GM20000 (cell line): ENCODE measurements at regions not wholly inside any gene's neighbourhood (a gene's known extent, or its start where the extent isn't known, plus 50 kb on each side); places are given as distances from the start of the nearest gene placed in this dataset.

ENCODE experiments used
- DNase-seq: peaks from one replicate; pipeline ENCODE4 v3.0.0; 2012; ENCODE audit warnings: low spot score
- TF ChIP-seq, protein P1 (sequence below): IDR thresholded peaks from 2 replicates; pipeline ENCODE4 v1.5.1; 2012; ENCODE audit warnings: mild to moderate bottlenecking, control low read depth; ENCODE audit errors: extremely low read depth, missing control alignments

DNA sequence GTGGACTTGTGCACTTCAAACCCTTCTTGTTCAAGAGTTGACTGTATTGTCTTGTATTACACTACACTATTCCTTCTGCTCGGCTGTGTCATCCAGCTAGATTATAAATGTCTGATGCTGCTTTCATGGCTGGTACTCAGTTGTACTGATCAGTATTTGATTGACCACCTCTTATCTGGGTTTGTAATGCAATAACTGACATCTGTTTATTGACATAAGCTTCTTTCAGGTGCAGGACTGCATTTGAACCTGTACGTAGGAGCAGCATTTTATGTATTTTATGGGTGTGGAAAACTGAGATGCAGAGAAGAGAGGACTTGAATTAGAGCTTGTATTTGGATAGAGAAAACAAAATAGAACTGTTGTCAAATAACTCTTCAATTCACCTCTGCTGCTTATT is 309.2 kb downstream of the FGF9 start:
- DNase-seq: no peak
- TF ChIP-seq, protein P1, sequence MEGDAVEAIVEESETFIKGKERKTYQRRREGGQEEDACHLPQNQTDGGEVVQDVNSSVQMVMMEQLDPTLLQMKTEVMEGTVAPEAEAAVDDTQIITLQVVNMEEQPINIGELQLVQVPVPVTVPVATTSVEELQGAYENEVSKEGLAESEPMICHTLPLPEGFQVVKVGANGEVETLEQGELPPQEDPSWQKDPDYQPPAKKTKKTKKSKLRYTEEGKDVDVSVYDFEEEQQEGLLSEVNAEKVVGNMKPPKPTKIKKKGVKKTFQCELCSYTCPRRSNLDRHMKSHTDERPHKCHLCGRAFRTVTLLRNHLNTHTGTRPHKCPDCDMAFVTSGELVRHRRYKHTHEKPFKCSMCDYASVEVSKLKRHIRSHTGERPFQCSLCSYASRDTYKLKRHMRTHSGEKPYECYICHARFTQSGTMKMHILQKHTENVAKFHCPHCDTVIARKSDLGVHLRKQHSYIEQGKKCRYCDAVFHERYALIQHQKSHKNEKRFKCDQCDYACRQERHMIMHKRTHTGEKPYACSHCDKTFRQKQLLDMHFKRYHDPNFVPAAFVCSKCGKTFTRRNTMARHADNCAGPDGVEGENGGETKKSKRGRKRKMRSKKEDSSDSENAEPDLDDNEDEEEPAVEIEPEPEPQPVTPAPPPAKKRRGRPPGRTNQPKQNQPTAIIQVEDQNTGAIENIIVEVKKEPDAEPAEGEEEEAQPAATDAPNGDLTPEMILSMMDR: no peak

DNA sequence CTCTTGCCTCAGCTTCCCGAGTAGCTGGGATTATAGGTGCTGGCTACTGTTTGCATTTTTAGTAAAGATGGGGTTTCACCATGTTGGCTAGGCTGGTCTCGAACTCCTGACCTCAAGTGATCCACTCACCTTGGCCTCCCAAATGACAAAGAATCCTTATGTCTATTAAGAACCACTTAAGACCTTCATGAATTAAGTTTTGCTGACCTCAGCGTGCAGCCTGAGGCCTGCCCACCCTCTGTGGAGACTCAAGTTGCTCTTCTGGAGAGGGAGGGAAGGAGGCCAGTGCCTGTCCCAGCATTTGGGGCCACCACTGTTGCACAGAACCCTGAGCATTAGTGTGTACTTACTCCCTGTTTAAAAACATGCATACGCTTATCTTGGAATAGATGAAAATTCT is 313.3 kb downstream of the FGF9 start:
- TF ChIP-seq, protein P1: no peak
- no peak for DNase-seq

DNA sequence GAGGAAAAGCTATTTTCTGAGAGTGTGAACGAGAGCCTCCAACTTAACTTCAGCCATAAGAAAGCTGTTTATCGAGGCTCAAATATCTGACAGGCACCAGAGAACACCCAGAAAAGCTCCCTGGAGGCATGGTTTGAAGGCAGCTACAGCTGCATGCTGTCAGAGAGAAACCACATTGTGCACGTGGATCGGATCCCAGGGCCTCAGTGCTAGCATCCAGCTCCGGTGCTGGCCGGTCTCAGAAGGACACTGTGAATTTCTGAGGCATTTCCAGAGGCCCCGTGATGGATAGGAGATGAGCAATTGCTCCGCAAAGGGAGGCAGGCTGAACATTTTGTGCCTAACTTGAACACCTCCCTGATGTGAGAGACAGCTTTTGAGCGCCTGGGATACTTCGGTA is 315.7 kb downstream of the FGF9 start:
- no peak for DNase-seq
- TF ChIP-seq, protein P1: no peak

GRCh38 chr13:21987793-21988192 is 316.9 kb downstream of the FGF9 start:
- TF ChIP-seq, protein P1: no peak
- DNase-seq: no peak

DNA sequence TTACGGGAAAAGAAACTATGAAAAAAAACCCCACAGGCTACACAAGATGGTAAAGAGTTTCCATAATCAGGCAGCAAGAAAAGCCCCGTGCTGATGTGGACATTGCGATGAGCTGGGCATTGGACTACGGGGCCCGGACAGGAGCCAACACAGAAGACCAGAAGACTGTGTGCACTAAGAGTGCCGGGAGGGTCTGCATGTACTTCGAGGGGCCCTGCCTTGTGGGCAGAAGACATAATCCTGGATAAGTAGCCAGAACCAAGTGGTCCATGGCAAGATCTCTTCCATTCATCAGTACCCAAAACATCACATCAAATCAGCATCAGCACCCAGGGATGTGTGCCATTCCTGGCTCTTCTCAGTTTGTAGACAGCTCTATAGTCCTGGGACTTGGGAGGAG is 317.8 kb downstream of the FGF9 start:
- TF ChIP-seq, protein P1: no peak
- DNase-seq: no peak

DNA sequence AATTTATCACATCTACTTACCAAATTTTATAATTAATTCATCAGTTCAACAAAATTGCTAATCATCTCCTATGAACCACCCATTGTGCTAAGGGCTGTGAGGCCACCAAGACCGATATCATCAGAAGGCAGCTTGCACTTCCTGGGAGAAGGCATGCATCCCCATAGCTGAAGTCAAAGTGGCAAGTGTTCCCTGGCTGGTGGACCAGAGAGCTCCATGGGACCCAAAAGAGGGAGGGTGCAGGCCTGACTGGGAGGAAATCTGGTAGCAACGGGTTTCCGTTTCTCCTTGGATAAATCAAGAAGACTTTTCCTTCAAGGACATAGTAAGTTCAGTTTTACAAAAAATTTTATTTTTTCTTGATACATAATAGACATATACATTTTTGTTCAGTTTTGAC is 325.2 kb downstream of the FGF9 start:
- TF ChIP-seq, protein P1: no peak

GRCh38 chr13:21997726-21998125 is 326.9 kb downstream of the FGF9 start:
- no peak for DNase-seq
- TF ChIP-seq, protein P1: no peak

More for the DNA sequence above, 325.2 kb downstream of the FGF9 start:
- DNase-seq: no peak
